ENCODE measurements at regions not wholly inside any gene's neighbourhood (a gene's known extent, or its start where the extent isn't known, plus 50 kb on each side); places are given as distances from the start of the nearest gene placed in this dataset.

- TF ChIP-seq EZH2 (IDR thresholded peaks at IDR 0.05; ENCODE audit: low read depth): no peak
- no peak for TF ChIP-seq CTCF (conservative IDR thresholded peaks at IDR 0.05)
Observed at GRCh38 chr2:145050134-145050533, 530.2 kb upstream of the ZEB2 start.
